ENCODE measurements at regions not wholly inside any gene's neighbourhood (a gene's known extent, or its start where the extent isn't known, plus 50 kb on each side); places are given as distances from the start of the nearest gene placed in this dataset.
A peak's percentile ranks its signal among the peaks of the same experiment; 100 is the strongest.

DNA sequence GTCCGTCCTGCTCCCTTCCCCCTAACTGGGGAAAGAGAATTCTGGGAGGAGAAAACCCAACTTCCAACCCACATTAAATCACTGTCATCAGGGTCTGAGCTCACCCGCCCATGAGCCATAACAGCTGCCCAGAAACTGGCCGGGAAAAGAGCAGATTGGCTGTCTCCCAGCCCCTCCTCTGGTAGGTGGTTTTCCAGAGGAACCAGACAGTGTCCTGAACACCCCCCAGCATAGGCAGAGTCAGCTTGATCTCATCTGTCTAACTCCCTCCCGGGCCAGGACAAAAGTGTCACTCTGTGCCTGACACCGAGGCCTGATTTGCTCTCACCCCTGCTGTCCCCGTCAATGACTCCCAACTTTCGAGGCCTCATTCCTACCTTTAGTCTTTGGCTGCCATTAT, 197.0 kb downstream of the AXIN2 start:
- no peak for DNase-seq

DNA sequence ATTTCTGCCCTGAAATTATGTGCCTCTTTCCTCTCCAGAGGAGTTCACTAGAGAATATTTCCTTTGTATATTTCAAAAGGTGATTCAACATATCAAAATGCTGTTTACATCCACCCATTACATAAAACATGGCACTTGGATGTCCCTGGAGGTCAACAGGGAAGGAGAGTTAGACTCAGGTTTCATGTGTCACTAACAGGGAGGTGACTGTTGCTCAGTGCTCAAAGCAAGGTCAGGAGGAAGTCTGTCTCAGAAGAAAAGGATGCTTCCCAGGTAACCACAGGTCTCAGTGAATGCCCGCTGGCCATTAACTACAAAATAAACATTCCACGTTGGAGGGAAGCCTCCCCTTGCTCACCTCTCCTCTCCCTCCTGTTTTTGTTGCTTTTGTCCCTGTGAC, 198.6 kb downstream of the AXIN2 start:
- DNase-seq, result peak; percentile 85

DNA sequence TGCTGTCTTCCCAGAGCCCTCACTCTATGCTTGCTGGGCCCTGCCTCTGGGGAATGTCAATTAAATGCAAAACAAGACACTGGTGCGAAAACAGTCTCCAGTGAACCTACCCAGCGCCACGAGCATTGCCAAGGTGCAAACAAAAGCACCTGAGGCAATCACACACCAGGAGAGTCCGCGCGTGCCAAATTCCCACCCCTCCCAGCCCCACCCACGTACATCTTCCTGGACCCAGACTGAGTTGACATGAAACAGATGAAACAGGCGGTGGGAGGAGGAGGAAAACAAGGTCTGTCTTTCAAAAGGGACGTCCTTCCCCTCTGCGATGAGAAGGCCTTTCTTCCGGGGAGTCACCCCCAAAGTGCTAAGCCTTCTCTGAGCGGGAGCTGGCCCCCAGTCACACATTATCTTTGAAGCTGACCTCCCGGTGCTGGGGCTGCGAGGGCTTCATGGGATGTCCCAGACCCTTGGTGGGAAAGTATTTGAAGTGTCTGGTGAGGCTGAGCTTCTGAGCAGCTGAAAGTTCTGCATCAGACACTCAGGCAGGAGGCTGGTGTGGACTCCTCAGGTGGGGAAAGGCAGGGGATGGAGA, 200.4 kb downstream of the AXIN2 start:
- DNase-seq, result no peak

DNA sequence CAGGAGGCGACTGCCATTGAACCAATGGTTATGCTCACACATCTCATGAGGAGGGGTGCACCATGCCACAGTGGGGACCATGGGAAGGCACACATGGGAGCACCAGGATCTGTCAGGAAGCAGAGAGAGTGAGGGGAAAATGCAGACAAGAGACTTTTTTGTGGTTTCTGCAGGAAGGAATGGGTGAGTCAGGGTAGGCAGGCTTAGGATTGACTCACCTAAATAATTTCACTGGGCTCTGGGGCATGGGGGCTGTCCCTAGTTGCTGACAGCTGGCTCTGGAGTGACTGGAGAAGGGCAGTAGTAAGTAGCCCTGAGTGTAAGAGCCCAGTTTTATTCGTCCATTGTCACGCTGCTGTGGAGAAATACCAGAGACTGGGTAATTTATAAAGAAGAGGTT, 202.4 kb downstream of the AXIN2 start:
- DNase-seq, result no peak

DNA sequence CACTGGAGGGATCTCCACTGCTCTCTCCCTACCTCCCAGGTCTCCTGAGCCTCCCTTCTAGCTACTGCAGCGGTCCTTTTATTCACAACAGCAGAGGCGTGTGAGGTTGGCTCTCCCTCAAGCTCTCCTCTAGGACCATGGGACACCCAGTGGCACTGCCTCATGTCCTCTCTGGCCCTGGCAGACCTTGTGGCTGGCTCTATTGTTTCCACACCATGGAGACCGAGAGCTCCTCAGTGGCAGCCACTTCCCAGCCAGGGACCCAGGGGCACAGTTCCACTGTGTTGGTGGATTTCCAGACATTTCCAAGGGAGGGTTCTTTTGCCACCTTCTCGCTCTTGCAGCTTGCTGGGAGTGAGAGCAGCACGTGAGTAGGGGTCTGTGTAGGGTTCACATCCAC, 204.9 kb downstream of the AXIN2 start:
- DNase-seq, result no peak

DNA sequence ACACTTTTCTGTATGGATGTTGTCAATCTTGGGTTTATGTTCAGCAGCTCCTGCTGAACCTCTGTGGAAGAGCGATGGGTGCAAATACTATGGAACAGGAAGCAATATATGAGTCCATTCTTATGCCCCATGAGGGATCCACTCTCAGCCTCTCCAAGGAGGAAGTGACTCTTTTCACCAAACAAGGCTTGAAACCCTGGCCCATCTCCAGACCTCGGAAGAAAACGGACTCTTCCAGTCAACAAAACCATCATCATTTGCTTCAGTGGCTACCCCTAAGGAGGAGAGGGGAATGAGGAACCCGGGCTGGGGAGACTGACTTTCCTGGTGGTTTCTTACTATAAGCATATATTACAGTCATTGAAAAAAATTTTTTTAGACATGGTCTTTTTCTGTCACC, 206.2 kb downstream of the AXIN2 start:
- no peak for DNase-seq

DNA sequence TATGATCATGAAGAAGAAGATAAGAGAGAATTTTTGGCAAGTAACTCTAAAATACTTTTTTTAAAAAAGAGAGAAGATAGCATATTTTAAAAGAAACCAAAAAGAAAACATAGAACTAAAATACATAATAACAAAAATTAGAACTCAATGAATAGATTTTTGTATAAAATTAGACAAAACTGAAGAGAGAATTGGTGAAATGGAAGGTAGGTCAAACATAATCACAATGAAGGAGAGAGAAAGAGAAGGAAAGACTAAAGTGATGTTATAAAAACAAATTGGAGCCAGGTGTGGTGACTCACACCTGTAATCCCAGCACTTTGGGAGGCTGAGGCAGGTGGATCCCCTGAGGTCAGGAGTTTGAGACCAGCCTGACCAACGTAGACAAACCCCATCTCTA, 211.5 kb downstream of the AXIN2 start:
- DNase-seq, result no peak

DNA sequence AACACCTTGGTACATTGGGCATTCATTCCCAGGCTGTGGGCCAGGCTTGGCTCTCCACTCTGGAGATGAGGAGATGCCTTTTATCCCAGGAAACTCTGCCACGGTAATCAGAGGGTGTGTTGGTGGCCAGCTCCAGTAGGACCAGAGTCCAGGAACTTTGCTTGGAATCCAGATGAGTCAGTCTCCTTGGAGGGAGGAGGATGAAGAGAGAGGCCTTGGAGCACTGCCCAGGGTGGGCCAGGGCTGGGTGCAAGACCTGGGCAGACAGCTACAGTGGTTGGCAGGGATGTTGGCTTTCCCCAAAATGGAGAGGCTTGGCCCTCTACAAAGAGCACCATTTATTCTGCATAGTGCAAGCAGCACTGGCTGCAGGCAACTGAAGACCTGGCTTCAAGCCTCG, 209.0 kb downstream of the RGS9 start:
- no peak for DNase-seq

DNA sequence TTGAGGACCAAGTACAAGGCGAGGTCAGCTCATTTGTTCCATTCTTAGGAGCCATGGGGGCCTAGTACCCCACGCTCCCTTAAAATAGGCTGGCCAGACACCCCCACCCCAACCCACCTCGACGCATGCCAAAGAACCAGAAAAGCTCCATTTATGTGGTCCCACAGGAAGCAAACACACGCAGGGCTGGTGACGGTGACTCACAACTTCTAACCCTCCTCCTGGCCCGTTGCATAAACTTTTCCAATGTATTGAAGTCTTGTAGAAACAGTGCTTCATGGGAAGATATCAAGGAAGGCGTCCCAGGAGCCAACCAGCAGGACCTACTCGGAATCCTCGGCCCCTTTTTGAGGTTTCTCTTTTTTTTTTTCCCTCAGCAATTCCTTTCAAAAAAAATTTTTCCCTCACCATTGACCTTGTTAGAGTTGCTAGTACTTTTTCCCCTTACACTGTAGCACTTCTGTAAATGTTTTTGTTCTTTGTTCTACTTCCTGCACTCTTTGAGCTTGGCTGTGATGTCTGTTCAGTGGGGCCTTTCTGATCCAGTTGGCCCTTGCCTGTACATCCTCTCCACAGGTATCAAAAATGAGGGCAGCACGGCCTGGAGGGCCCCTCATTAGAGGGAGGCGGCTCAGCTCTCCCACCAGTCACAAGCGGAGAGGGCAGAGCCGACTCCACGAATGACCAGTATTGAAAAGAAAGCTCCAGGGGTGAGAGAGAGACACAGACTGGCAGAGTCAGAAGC, 208.3 kb downstream of the RGS9 start:
- no peak for DNase-seq

DNA sequence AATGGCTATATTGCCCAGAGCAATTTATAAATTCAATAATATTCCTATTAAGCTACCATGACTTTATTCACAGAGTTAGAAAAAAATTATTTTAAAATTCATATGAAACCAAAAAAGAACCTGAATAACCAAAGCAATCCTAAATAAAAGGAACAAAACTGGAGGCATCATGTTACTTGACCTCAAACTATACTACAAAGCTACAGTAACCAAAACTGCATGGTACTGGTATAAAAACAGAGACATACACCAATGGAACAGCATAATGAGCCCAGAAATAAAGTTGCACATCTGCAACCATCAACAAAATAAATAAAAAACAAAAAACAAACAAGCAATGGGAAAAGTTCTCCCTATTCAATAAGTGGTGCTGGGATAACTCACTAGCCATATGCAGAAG, 203.2 kb downstream of the RGS9 start:
- DNase-seq, result no peak

DNA sequence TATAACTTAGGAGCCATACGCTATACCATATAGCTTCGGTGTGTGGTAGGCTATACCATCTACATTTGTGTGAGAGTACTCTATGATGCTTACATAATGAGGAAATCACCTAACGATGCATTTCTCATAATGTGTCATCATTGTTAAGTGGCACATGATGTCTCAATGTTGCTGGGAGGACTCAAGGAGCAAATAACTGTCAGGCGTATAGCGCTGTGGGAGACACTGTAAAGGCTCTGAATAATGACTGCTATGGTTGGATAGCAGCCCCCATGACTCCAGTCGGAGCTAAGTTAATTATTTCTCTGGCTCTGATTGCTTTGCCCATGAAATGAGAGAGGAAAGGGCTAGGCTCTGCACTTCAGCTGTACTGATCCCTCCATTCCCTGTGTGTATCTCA, 197.2 kb downstream of the RGS9 start:
- no peak for DNase-seq

DNA sequence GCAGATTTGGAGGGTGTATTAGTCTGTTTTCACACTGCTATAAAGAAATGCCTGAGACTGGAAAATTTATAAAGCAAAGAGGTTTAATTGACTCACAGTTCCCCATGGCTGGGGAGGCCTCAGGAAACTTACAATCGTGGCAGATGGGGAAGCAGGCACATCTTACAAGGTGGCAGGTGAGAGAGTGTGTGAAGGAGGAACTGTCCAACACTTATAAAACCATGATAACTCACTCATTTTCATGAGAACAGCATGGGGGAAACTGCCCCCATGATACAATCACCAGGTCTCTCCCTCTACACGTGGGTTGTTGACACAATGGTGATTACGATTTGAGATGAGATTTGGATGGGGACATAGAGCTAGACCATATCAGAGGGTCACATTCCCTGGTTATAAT, 195.6 kb downstream of the RGS9 start:
- DNase-seq, result no peak

DNA sequence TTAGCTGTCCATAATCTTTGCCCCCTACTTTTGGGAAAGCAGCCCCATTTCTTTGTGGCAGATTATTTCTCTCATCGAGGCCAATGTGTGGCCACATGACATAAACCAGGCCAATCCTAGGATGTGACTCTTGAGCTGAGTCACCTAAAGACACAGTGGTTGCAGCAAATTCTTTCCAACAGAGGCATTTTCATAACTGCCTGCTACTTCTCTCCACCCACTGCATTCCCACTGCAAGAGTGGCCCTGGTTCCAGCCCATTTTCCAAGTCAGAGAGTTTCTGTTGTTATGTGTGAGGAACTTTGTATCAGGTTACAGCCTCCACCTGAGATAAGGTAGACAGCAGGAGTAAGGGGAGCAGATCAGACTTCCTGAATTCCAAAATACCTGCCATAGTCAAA, 195.2 kb downstream of the RGS9 start:
- DNase-seq, result no peak

DNA sequence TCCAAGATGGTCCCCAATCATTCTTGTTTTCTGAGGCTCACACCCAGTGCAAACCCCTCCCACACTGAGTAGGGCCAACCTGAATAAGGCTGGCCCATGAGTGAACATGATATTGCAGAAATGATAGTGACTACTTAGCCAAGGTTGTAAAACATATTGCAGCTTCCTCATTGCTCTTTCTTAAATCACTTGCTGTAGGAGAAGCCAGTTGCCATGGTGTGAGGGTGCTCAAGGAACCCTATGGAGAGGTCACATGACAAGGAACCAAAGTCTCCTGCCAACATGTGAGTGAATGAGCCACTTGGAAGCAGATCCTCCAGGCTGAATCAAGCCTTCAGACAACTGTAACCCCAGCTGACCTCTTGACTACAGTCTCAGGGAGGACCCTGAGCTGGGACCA, 191.4 kb downstream of the RGS9 start:
- no peak for DNase-seq

DNA sequence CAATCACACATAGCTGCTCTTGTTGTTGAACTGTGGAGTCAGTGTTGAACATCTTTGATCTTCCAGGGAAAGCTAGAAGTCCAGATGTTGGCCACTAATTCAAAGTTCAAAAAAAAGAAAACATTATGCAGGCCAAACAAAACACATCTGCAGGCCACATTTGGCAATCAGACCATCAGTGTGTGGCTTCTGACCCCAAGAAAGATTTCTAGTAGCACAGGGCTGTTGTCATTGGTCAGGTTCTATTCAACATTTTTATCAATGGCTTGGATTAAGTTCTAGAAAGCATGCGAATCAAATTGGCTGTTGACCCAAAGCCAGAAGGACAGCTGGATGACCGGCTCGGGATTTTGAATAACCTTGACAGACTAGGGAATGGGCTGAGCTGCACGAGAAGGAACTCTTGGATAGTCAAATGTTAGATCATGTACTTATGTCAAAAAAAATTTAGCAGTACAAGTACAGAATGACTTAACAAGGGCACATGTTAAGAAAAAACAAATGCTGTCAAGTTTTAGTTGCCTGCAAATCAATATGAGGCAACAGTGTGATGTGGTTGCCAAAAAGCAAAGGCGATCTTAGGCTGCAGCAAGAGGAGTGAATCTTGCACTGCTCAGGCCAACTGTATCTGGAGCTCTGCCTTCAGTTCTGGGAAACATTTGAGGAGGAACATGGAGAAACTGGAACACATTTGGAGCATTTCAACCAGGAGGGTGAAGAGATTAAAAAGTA, 187.6 kb downstream of the RGS9 start:
- DNase-seq, result no peak

DNA sequence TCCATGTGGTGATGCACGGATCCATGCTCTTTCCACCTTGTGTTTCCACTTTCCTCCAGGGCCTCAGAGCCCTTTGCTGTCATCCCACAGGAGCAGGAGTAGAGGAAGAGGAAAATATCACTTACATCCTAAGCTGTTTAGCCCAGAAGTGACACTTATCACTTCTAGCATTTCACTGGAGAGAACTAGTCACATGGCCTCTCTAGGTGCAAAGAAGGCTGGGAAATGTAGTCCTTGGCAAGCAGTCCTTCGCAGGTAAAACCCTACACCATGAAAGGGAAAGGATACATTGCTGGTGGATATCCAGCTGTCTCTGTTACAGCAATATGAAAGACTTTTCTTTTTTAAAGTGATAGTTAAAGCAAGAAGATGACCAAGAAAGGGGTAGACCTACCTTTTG, 185.9 kb downstream of the RGS9 start:
- DNase-seq, result no peak

DNA sequence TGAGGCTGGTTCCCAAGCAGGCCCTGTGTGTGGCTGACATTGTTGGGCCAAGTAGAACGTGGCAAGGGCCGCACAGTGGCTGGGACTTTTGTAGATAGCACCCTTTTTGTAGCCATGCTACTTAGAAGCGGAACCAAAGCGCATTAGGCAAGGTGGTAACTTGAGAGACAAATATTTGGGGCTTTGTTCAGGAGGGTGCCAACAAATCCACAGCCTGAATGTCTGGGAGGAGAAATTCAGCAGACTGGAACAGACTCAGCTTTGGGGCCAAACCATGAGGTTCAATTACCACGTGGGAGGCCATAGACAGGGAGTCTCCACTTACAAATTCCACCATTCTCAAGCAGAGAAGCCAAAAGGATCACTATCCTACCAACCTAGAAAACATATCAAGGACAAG, 183.7 kb downstream of the RGS9 start:
- no peak for DNase-seq

DNA sequence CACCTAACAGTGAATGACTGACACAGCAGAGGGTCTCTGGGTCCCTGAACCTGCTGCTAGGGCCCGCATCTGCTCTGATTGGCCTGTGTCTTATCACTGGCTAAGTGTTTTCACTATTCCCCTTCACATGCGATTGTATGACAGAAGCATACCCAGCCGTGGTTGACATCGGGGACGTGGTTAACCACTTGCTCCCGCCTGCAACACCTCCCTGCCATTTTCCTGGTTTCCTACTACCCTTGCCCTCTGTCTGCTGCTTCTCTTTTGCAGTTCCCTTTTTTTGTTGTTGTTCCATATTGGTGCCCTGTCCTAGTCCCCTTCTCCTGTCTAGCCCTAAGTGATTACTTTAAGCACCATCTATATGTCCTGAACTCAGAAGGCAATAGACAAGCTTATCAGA, 177.0 kb downstream of the RGS9 start:
- DNase-seq, result no peak

DNA sequence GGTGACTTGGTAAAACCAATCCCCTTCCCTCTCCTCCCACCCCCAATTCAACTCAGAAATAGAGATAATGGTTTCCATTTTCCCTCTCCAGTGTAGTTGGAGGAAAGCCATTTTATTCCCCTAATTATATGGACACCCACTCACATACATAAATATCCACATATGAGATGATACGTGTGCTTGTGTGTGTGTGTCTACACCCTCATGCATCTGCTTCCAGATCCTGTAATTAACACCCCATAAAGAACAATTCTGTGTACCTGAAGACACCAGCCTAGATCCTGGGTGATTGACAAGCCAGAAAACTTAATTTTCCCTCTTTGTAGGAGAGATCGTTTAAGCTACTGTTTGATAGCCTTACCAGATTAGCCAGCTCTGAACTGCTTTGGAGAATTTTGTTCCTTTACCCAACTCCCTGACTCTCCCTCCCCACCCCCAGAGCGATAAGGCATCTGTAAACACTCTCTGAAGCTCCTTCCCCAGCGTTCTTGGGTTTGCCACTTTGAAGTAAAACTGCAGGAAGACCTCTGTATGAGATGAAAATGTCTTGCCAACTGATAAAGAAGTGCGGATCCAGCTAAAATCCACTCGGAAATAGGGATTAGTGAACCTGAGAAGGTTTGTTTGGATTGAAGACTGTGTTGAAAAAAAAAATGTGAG, 175.7 kb downstream of the RGS9 start:
- DNase-seq, result no peak

DNA sequence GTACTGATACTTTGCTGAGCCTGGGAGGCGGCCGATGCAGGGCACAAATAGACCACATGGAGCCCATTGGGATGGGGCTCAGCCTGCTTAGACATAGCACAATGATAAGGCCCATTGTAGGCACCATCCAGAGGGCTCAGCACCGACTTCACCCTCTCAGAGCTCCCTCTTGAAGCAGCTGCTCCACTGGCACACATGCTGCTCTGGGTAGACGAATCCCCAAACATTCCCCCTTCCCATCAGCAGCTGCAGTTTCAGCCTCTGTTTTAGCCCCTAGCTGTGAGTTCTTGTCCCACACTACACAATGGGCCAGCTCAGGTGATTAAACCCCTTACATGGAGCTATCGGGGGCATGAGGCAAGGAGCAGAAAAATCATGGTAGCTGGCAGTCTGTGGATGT, 174.1 kb downstream of the RGS9 start:
- no peak for DNase-seq

DNA sequence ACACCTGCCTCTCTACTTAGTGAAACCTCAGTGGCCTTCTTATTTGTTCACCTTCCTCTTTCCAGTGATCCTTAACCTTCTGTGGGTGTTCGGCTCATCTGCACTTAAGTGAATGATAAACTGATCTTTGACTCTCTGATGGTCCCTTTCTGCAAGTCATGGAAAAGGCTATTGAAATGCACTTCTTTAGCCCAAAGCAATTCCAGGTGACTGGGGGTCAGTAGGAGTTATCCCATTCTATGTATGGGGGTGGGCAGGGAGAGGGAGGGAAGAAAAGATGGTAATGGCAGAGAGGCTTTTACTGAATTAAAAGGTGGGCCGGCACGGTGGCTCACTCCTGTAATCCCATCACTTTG, 170.8 kb downstream of the RGS9 start:
- DNase-seq, result no peak

DNA sequence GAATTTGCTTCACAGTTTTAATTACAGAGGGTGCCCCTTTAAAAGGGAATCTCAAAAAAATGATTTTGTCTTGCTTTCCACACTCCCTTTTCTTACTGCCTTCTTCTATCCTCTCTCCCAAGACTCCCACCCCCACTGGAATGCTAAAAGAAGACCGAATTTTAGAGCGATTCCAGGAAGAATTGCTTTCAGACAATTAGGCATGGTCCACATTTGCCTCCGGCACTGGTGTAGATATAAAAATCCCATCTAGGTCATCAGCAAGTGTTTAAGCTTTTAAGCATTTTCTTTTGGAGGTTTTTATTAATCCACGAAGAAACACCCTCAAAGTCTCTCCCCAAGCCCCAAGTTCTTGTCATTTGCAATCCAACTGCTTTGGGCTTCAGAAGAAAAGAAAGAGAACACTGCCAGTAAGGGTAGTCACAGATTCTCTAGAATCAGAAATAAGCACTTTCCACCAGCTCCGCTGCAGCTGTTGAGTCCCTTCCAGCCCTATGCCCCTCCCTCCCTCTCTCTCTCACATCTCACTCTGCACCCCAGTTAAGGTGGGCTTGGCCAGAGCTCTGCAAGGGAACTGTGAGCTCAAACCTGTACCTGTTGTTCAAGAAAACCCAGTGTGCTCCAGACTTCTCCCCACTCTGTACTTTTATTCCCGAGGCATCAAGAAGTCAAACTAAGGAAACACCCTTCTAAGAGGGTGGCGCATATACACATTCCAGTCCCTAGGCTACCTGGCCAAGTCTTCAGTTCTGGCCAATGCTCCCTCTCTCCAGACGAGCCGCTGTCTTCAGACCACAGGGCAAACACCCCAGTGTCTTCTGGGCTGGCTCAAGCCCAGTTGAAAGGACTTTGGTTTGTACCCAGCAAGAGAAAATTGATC, 170.2 kb downstream of the RGS9 start:
- DNase-seq, result no peak

DNA sequence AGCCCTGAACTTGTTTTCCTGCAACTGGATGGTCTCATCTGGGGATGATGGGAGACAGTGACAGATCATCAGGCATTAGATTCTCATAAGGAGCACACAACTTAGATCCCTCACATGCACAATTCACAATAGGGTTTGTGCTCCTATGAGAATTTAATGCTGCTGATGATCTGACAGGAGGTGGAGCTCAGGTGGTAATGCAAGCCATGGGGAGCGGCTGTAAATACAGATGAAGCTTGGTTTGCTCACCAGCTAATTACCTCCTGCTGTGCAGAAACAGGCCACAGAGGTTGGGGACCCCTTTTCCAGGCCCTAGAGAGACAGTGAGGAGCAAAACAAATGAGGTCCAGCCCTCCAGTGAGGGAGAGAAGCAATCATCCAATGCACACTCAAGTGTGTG, 168.6 kb downstream of the RGS9 start:
- DNase-seq, result no peak

Data from NCI-H146 (cell line).